Large intestine (tissue), 3 donors: ENCODE measurements at regions not wholly inside any gene's neighbourhood (a gene's known extent, or its start where the extent isn't known, plus 50 kb on each side); places are given as distances from the start of the nearest gene placed in this dataset.
"Not testable (repeated sequence)": the region's sequence is repeated elsewhere in the genome, so short reads cannot be mapped to it uniquely, and the experiment has no call there.

Source experiments
- DNase-seq, 2 donors: peaks; one replicate each; pipeline versions ENCODE4 v3.0.0 to v3.0.0-alpha.2; 2013
- H3K27ac ChIP-seq: one replicate; pipeline ENCODE4 v1.5.1; 2013; ENCODE audit warnings: low read length
- H3K27me3 ChIP-seq: 2 replicates; pipeline ENCODE4 v1.6.1; 2013; ENCODE audit warnings: low read length; ENCODE audit not compliant: control insufficient read depth, insufficient read depth
- H3K36me3 ChIP-seq: 2 replicates; pipeline ENCODE4 v1.6.1; 2013; ENCODE audit warnings: low read length; ENCODE audit not compliant: control insufficient read depth, insufficient read depth
- H3K4me1 ChIP-seq: one replicate; pipeline ENCODE4 v1.6.1; 2013; ENCODE audit warnings: low read length; ENCODE audit not compliant: control insufficient read depth, insufficient read depth
- H3K4me3 ChIP-seq: one replicate; pipeline ENCODE4 v1.5.1; 2013; ENCODE audit warnings: low read length
- H3K9me3 ChIP-seq: one replicate; pipeline ENCODE4 v1.6.1; 2013; ENCODE audit warnings: mild to moderate bottlenecking, low read depth, low read length, moderate library complexity; ENCODE audit not compliant: control insufficient read depth
- WGBS: methylation state at CpG from one replicate; pipeline ENCODE4 v1.1.5; 2013; ENCODE audit warnings: low lambda C conversion rate; ENCODE audit not compliant: insufficient coverage; 5-methylcytosine and 5-hydroxymethylcytosine counted together

DNA sequence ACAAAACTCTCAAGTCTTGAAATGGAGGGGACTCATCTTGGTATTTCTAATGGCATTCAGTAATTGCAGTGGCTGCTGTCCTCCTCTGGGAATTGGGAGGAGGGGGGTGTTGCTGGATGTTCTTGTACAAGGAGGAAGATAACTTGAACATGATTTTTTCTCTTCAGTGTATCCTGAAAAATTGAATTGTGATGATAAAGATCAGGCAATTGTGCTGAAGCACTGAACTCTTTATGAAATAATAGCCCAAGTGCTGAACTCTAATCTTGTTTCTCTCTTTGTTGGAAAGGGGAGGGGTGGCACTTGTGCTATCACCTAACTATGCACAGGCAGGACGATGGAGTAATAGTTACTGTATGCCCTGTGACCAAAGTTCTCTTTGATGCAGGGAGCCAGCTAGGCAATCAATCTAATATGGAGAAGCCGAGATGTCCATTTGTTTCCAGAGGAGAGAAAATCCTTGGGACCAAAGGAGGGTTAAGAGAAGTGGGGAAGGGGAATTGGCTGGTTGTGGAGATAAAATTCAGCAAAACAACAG lies 68.1 kb upstream of the ATP2C1 start:
- peak; percentile 80 to 84 for DNase-seq
- Histone ChIP-seq H3K4me1 (peaks cover 25% of the 10 kb centered on the region), H3K27ac (peak overlapping the region; percentile 81), H3K27me3 (no peaks in the 10 kb centered on the region), H3K9me3 (no peaks in the 10 kb centered on the region), H3K36me3 (no peaks in the 10 kb centered on the region), H3K4me3 (no peak overlapping the region)
- WGBS = 29% methylated on average over 1 of the region's 2 CpGs

DNA sequence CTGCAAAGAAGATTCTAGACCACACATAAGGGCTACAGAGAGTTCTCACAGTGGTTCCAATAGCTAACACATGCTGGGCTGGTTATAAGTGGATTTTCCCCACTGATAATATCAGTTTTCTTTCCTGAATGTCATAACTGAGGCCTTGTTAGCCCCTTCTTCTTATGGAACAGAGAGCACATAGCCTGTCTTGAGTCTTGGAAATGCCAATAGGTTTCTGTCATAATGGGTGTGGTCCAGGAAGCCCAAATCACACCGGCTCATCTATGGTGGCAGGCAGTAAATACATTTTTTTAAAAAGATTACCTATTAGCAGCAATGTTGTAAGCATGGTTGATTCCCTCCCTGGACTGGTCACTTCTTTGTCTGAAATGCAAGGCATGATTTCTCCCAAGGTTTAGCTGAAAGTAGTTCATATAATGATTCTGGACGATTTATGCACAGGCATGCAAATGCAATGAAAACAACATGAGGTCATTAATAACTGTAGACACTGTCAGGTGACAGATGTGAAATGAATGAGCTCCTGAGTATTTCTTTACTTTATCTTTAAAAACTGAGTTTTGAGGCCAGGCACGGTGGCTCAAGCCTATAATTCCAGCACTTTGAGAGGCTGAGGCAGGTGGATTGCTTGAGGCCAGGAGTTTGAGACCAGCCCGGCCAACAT lies 67.2 kb upstream of the ATP2C1 start:
- H3K27me3 ChIP-seq = no peaks in the 10 kb centered on the region
- H3K4me1 ChIP-seq = peaks cover 25% of the 10 kb centered on the region
- H3K4me3 ChIP-seq = no peak overlapping the region
- WGBS = no CpG with 5 or more reads among the region's 4 CpGs
- H3K9me3 ChIP-seq = no peaks in the 10 kb centered on the region
- DNase-seq = peak; percentile 40 to 72
- peak overlapping the region; percentile 81 for H3K27ac ChIP-seq
- H3K36me3 ChIP-seq = no peaks in the 10 kb centered on the region

- Histone ChIP-seq H3K27ac (peak overlapping the region; percentile 81), H3K36me3 (no peaks in the 10 kb centered on the region), H3K9me3 (no peaks in the 10 kb centered on the region), H3K4me3 (no peak overlapping the region), H3K27me3 (no peaks in the 10 kb centered on the region), H3K4me1 (peaks cover 25% of the 10 kb centered on the region)
- WGBS = 100% methylated on average over 3 of the region's 11 CpGs
- no peak for DNase-seq
These were observed 66.4 kb upstream of the ATP2C1 start for GRCh38 chr3:130827486-130827885.

DNA sequence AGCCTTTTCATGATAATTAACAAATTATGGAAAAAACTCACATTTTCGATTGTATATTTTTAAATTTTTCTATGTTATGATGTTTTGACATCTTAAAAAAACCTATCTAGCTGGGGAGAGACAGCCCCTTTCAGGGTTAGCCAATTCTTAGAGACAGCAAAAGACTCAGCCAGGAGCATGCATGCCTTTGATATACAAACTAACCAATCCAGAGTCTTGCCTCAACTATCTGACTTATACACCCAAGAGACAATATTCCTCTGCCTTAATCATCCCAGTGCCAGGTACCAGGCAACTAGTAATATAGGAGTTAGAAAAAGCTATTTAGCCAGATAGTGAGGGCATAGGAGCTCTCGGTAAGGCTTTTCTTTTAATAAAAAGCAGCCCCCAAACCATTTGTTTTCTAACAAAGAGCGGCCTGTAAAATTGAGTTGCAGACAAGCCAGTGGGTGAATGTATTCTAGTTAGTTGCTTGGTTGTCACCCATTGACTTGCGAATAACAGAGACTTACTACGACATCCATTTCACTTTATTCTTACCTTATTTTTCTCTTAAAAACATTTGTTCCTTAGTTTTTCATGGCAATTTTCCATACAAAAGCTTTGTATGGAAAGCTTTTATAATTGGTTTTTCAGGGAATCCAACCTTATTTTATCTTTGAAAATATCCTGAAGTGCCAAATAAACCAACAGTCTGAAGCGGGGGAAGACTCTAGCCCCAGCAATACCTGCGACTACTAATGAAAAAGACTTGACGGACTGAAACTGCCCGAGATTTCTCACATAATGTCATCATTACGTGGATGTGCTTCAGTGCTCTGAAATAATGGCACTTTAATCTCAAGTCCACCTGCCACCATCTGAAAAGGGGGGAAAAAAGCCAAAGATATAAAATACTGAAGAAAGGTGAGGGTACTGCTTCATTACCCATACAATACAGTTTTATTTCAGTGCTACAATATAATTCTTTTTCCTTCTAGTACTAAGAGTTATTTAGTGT lies 64.6 kb upstream of the ATP2C1 start:
- DNase-seq = no peak
- WGBS = 87% methylated on average over 5 of the region's 10 CpGs
- no peaks in the 10 kb centered on the region for H3K9me3 ChIP-seq
- no peak overlapping the region for H3K4me3 ChIP-seq
- H3K27ac ChIP-seq = no peak overlapping the region
- H3K27me3 ChIP-seq = no peaks in the 10 kb centered on the region
- peaks cover 25% of the 10 kb centered on the region for H3K4me1 ChIP-seq
- H3K36me3 ChIP-seq = no peaks in the 10 kb centered on the region

- H3K9me3 ChIP-seq = no peaks in the 10 kb centered on the region
- peaks cover 6% of the 10 kb centered on the region for H3K4me1 ChIP-seq
- DNase-seq = no peak
- no peaks in the 10 kb centered on the region for H3K36me3 ChIP-seq
- H3K4me3 ChIP-seq = no peak overlapping the region
- WGBS = 57% methylated on average over 1 of the region's 10 CpGs
- H3K27me3 ChIP-seq = no peaks in the 10 kb centered on the region
- no peak overlapping the region for H3K27ac ChIP-seq
These were observed 62.0 kb upstream of the ATP2C1 start for GRCh38 chr3:130831719-130832400.

GRCh38 chr3:130832401-130832746 lies 61.5 kb upstream of the ATP2C1 start:
- not testable (repeated sequence) for H3K27ac ChIP-seq, DNase-seq, H3K9me3 ChIP-seq, H3K27me3 ChIP-seq, H3K4me1 ChIP-seq, H3K4me3 ChIP-seq, H3K36me3 ChIP-seq
- no CpG with 5 or more reads among the region's 9 CpGs for WGBS

DNA sequence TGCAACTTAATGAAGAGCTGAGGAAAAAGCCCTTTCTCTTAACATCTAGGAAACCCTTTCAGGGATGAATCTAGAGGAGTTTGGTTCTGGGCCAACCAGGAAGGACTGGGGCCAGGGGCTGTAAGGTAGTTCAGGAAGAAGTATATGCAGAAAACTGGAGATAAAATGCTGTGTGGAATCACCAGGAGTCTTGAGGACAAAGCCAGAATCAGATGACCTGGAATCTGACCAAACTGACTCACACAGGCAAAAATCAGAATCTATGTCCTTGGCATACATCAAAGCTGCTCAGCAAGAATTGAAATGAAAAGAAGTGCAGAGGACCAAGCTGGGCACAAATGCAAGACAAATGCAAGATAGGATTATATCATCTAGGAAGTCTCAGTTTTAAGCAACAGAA lies 59.4 kb upstream of the ATP2C1 start:
- H3K9me3 ChIP-seq = no peaks in the 10 kb centered on the region
- no peak overlapping the region for H3K27ac ChIP-seq
- no peaks in the 10 kb centered on the region for H3K27me3 ChIP-seq
- DNase-seq = no peak
- H3K36me3 ChIP-seq = no peaks in the 10 kb centered on the region
- no peak overlapping the region for H3K4me3 ChIP-seq
- H3K4me1 ChIP-seq = no peaks in the 10 kb centered on the region

GRCh38 chr3:130835483-130835882 lies 58.4 kb upstream of the ATP2C1 start:
- no peaks in the 10 kb centered on the region for H3K9me3 ChIP-seq
- H3K27ac ChIP-seq = no peak overlapping the region
- H3K27me3 ChIP-seq = no peaks in the 10 kb centered on the region
- WGBS = 80% methylated on average over 2 of the region's 4 CpGs
- no peaks in the 10 kb centered on the region for H3K4me1 ChIP-seq
- no peaks in the 10 kb centered on the region for H3K36me3 ChIP-seq
- H3K4me3 ChIP-seq = no peak overlapping the region
- no peak for DNase-seq

GRCh38 chr3:130838898-130839600 lies 54.8 kb upstream of the ATP2C1 start:
- Histone ChIP-seq H3K27ac (no peak overlapping the region), H3K27me3 (no peaks in the 10 kb centered on the region), H3K9me3 (no peaks in the 10 kb centered on the region), H3K36me3 (no peaks in the 10 kb centered on the region), H3K4me1 (no peaks in the 10 kb centered on the region), H3K4me3 (no peak overlapping the region)
- 63% methylated on average over 1 of the region's 2 CpGs for WGBS
- peak in 1 of 2 donors; percentile 17 for DNase-seq

DNA sequence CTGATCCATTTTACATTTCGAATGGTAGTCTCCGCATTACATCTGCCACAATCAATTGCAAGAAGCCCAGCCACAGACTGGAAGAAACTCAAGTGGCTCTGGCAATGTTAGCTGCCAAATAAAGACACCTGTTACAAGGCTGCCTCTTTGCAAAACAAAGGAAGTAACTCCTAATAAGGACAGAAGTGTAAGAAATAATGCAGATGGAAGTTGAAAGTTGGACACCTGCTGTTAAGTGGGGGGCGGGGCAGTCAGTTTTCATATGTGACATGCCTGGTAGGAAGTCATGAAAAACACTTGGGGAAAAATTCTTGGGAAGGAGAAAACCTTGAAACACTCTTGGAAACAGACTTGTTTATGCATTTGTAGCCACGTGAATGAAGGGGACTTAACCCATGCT lies 54.1 kb upstream of the ATP2C1 start:
- no peaks in the 10 kb centered on the region for H3K27me3 ChIP-seq
- no peak overlapping the region for H3K27ac ChIP-seq
- peak in 1 of 2 donors; percentile 23 for DNase-seq
- H3K36me3 ChIP-seq = no peaks in the 10 kb centered on the region
- 14% methylated on average over 1 of the region's 4 CpGs for WGBS
- no peak overlapping the region for H3K4me3 ChIP-seq
- no peaks in the 10 kb centered on the region for H3K4me1 ChIP-seq
- H3K9me3 ChIP-seq = no peaks in the 10 kb centered on the region
